ENCODE measurements at regions not wholly inside any gene's neighbourhood (a gene's known extent, or its start where the extent isn't known, plus 50 kb on each side); places are given as distances from the start of the nearest gene placed in this dataset.

- H3K9me3 ChIP-seq: no peaks in the 10 kb centered on the region
- TF ChIP-seq CHD2 (IDR thresholded peaks at IDR 0.05; ENCODE audit: low read length, partially characterized antibody) (no peak), RFX5 (IDR thresholded peaks at IDR 0.05) (no peak), NPAS2 (CRISPR knock-in tag; IDR thresholded peaks at IDR 0.05; ENCODE audit: borderline replicate concordance) (no peak), E2F6 (IDR thresholded peaks at IDR 0.05; ENCODE audit: borderline replicate concordance, low read depth) (no peak), JUNB (IDR thresholded peaks at IDR 0.05) (no peak), FOSB (CRISPR knock-in tag; IDR thresholded peaks at IDR 0.05) (no peak), HOXB13 (CRISPR knock-in tag; IDR thresholded peaks at IDR 0.05; ENCODE audit: low read depth) (no peak), PBX3 (IDR thresholded peaks at IDR 0.05) (no peak), TFCP2L1 (CRISPR knock-in tag; IDR thresholded peaks at IDR 0.05) (no peak), EP300 (IDR thresholded peaks at IDR 0.05) (no peak), EHF (CRISPR knock-in tag; IDR thresholded peaks at IDR 0.05) (no peak)
- no peak overlapping the region for H3K4me3 ChIP-seq
- DNase-seq (ENCODE audit: low read depth in 1 of 2, low spot score in 1 of 2) (no peak), ATAC-seq (no peak), FAIRE-seq (no peak)
- H3K4me1 ChIP-seq: no peaks in the 10 kb centered on the region
- no peak overlapping the region for H3K4me2 ChIP-seq
- CTCF ChIA-PET: interaction anchor here (0.7 kb wide), 1 partner anchor 11 kb away, joined by 3 read pairs; no protein-coding TSS in a partner anchor
- WGBS (ENCODE audit: missing lambda C conversion rate): 31% methylated on average over 6 of the region's 6 CpGs
- H3K27ac ChIP-seq: no peak overlapping the region
- POLR2A ChIA-PET: no interaction called here
Observed at GRCh38 chr5:116779846-116780245, 205.2 kb upstream of the SEMA6A start.

GRCh38 chr5:116778651-116779280 lies 204.1 kb upstream of the SEMA6A start:
- Histone ChIP-seq H3K4me3 (no peak overlapping the region), H3K27ac (no peak overlapping the region), H3K4me1 (no peaks in the 10 kb centered on the region), H3K4me2 (no peak overlapping the region), H3K9me3 (no peaks in the 10 kb centered on the region)
- no peak for FAIRE-seq
- no peak for DNase-seq (ENCODE audit: low read depth in 1 of 2, low spot score in 1 of 2)
- ChIA-PET CTCF (no interaction called here), POLR2A (no interaction called here)
- TF ChIP-seq HEYL (CRISPR knock-in tag; IDR thresholded peaks at IDR 0.05) (no peak), HOXB13 (CRISPR knock-in tag; IDR thresholded peaks at IDR 0.05; ENCODE audit: low read depth) (no peak), CHD4 (IDR thresholded peaks at IDR 0.05; ENCODE audit: borderline replicate concordance) (no peak), MAX (IDR thresholded peaks at IDR 0.05) (no peak), EHF (CRISPR knock-in tag; IDR thresholded peaks at IDR 0.05) (no peak), ELK1 (IDR thresholded peaks at IDR 0.05; ENCODE audit: low read depth, low read length) (no peak), KDM5A (IDR thresholded peaks at IDR 0.05) (no peak), HOXA7 (CRISPR knock-in tag; IDR thresholded peaks at IDR 0.05) (no peak), ZNF302 (CRISPR knock-in tag; IDR thresholded peaks at IDR 0.05) (no peak), MYC (IDR thresholded peaks at IDR 0.05; ENCODE audit: borderline replicate concordance, low read length) (no peak), RNF2 (IDR thresholded peaks at IDR 0.05; ENCODE audit: borderline replicate concordance, low read depth) (no peak), FOSL2 (IDR thresholded peaks at IDR 0.05) (no peak), FOSL2 (CRISPR knock-in tag; IDR thresholded peaks at IDR 0.05) (no peak), MAZ (IDR thresholded peaks at IDR 0.05; ENCODE audit: borderline replicate concordance, low read depth, low read length) (no peak)
- TF ChIP-seq, protein P1, sequence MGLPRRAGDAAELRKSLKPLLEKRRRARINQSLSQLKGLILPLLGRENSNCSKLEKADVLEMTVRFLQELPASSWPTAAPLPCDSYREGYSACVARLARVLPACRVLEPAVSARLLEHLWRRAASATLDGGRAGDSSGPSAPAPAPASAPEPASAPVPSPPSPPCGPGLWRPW (IDR thresholded peaks at IDR 0.05): no peak
- TF ChIP-seq, protein P2, sequence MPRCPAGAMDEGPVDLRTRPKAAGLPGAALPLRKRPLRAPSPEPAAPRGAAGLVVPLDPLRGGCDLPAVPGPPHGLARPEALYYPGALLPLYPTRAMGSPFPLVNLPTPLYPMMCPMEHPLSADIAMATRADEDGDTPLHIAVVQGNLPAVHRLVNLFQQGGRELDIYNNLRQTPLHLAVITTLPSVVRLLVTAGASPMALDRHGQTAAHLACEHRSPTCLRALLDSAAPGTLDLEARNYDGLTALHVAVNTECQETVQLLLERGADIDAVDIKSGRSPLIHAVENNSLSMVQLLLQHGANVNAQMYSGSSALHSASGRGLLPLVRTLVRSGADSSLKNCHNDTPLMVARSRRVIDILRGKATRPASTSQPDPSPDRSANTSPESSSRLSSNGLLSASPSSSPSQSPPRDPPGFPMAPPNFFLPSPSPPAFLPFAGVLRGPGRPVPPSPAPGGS (IDR thresholded peaks at IDR 0.05): no peak
- ATAC-seq: no peak
- 89% methylated on average over 2 of the region's 2 CpGs for WGBS (ENCODE audit: missing lambda C conversion rate)
